ENCODE measurements at regions not wholly inside any gene's neighbourhood (a gene's known extent, or its start where the extent isn't known, plus 50 kb on each side); places are given as distances from the start of the nearest gene placed in this dataset.
A peak's percentile ranks its signal among the peaks of the same experiment; 100 is the strongest.

DNA sequence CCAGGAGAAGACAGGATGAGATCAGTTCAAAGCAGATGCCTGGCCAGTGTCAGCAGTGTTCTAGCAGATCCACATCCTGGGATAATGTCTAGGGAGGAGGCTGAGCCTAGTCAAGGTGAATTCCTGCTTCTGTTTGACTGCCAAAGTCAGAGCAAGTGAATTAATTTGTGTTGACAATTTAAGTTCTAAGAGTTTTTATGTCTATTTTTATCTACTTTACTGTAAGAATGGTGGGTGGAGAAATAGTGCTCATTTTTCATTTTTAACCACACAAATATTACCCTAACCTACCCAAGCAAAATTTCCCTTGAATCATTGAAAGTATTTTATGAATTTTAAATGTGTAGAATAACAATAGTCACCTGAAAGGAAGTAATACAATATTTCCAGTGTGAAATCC lies 207.6 kb upstream of the SLC10A2 start:
- no peak for DNase-seq (ENCODE audit: low spot score)

- DNase-seq (ENCODE audit: low spot score), result no peak
Observed at GRCh38 chr13:103272770-103273169, 206.6 kb upstream of the SLC10A2 start.

DNA sequence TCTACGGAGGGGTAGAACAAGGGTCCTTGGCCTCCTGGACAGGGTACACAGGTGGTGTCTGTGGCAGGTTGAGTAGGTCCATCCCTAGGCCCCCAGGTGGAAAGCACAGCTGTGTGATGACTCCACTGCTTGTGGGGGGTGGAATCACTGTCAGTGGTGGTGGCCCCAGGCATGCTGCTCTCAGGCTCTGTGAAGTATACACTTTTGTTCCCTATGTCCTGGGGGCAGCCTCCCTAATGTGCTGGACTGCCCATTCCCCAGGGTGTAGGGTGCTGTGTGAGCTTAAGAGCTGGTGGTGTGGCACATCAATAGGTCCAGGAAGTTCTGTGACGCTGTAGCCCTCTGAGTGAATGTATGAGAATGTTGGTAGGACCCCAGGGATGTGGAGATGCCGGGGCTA lies 197.2 kb upstream of the SLC10A2 start:
- no peak for DNase-seq (ENCODE audit: low spot score)

DNA sequence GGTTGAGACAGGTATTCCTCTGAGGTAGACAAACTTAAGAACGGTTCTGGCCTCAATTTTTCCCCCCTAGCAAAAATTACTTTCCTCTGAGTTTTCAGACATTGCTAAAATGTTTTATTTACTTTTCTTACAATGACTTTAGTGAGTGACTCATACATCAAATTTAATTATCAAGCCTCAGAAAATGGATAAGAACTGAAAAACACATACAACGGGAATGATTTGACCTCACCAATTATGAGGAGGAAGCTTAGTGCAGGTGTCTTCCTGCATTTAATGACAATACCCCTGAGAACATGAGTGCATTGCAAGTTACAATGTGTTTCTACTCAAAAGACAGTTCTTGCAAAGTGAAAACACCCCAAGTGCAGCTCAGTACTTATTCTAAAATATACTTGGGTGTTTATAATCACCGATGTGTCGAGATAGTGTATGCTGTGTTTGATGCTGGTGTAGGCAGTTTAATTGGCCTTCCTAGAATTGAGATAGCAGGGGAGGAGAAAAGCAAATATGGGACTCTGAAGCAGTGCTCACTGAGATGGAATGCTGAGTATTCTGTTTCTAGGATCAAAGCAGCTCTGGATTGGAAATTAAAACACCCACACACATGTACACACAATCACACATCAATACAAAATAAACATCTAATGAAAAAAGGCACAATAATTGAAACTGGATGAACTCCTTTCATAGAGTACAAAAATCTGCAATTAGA lies 189.5 kb upstream of the SLC10A2 start:
- DNase-seq (ENCODE audit: low spot score), result no peak

DNA sequence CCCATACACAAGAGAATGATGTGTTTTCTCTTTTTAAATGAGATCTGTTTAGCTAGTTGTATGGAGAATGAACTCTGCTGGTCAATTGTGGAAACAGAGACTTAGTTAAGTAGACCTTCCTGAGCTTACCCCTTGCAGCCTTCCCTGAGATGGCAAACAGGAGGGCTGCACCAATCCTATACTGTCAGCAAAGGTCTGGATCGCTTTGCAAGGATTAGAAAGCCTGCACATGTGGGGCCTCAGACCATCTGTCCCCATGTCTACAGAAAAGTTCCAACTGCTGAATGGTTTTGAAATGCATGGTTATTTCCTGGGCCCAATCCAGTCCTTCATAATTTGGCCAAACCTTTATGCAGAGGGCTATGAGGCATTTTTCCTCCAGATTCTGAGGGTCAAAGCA lies 183.9 kb upstream of the SLC10A2 start:
- peak; percentile 32 for DNase-seq (ENCODE audit: low spot score)

GRCh38 chr13:103246581-103247200 lies 180.5 kb upstream of the SLC10A2 start:
- no peak for DNase-seq (ENCODE audit: low spot score)

DNA sequence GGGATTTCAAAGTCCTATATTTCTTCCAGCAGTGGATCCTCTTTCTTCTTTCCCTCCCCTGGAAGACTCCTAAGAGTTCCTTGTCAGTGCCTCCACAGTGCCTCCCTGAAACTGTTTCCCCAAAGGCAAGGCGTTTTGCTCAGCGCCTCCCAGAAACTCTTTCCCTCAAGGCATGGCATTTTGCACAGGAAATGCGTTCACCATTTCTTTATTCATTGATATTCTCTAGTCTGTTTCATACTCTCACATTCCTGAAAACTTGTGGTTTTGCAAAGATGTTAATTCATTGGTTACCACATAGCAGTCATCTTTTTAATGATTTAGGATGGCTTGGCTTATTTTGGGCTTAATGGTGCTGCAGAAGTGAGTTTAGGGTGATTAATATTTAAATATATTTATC lies 177.3 kb upstream of the SLC10A2 start:
- no peak for DNase-seq (ENCODE audit: low spot score)

DNA sequence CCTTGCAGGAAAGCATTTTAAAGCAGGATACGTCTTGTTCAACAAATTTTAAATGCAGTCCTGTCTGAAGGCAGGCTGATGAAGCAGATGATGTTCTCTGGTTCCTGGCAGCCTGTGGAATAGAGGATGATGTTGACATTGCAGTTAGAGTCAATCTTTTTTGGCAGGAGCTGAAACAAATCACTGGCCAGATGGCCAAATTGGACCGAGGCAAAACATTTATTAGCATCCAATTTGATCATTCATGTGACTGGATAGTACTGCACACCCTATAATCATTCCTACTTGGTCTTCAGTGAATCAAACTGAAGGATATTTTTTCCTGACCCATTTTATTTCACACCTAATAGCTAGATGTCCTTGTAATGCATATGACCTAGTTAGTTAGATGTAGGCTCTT lies 172.2 kb upstream of the SLC10A2 start:
- peak; percentile 51 for DNase-seq (ENCODE audit: low spot score)

DNA sequence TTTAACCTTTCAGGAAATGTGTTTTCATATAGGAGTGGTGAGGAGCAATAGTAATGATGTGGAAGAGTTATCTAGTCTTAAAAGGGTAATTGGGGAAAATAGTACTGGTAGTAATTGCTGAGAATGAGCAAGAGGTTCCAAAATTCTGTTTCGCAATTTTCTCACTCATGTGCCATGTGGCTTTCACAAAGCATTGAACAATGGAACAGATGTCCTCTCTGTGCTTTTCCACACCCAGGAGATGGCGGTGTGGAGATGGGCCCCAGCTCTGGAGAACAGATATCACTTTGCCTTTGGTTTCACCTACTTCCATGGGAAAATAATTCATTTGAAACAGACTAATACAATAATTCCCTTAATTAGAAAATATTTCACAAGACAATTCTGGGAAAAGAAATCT lies 170.0 kb upstream of the SLC10A2 start:
- no peak for DNase-seq (ENCODE audit: low spot score)

GRCh38 chr13:103229674-103230073 lies 163.5 kb upstream of the SLC10A2 start:
- no peak for DNase-seq (ENCODE audit: low spot score)

DNA sequence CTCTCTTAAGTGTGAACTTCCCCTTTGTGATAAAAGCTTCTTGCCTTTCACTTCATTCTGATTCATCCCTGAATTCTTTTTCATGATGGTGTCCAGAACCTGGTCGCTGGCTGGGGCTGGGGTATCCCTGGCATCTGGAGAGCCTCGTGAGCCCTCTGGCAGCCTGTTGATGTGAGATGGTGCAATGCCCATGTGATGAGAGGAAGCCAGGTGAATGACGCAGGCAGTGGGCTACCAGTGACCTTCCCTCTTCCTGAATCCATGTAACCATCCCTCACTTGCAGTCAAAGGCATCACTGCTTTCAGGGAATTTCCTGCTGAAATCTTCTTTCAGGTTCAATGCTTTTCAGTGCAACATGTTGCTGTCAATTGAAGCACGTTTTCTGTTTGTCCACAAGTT lies 158.6 kb upstream of the SLC10A2 start:
- DNase-seq (ENCODE audit: low spot score), result no peak

GRCh38 chr13:103222683-103223082 lies 156.5 kb upstream of the SLC10A2 start:
- no peak for DNase-seq (ENCODE audit: low spot score)

GRCh38 chr13:103218253-103218652 lies 152.0 kb upstream of the SLC10A2 start:
- no peak for DNase-seq (ENCODE audit: low spot score)

DNA sequence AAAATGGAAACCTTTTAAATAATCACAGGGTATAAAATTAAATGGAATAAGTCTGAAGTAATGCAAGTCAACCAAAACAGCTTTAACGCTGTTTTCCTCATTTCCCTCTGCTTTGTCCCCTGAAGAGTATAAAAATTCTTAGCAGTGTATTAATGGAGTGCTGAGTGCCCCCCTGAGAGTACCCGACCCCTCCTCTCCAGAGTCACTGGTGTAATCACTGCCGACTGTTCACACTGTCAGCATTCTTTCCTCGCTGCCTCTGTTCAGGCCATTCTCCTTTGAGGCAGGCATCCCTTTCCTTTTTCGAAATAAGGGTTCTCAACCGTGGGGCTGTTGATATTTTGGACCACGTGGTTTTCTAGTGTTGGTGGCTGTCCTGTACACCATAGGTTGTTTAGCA lies 146.9 kb upstream of the SLC10A2 start:
- no peak for DNase-seq (ENCODE audit: low spot score)

- DNase-seq (ENCODE audit: low spot score), result no peak
Observed at GRCh38 chr13:103210348-103210747, 144.1 kb upstream of the SLC10A2 start.

DNA sequence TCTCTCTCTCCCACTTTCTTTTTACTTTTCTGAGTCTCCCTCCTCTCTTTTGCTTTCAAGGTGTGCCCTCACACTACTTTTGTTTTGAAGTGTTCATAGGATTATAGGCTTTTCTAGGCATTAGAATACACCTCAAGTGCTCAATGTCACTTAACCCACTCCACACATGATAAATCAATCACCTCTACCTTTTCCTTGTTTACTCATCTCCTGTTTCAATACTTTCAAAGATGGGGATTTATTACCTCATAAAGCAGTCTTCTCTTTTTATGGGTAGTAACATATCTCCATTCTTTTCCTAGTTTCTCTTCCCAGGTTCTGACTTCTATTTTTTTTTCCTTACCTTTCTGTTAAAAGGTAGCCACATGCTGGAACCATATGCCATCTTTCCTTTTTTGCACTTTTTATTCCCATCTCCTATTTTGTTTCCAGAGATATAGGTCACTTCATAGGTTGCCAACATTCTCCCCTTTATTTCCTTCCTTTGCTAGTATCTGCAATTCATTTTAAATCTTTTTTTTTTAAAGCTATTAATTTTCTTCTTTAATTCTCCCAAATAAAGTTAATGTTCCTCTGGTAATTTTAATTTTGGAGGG lies 137.6 kb upstream of the SLC10A2 start:
- peak; percentile 81 for DNase-seq (ENCODE audit: low spot score)

DNA sequence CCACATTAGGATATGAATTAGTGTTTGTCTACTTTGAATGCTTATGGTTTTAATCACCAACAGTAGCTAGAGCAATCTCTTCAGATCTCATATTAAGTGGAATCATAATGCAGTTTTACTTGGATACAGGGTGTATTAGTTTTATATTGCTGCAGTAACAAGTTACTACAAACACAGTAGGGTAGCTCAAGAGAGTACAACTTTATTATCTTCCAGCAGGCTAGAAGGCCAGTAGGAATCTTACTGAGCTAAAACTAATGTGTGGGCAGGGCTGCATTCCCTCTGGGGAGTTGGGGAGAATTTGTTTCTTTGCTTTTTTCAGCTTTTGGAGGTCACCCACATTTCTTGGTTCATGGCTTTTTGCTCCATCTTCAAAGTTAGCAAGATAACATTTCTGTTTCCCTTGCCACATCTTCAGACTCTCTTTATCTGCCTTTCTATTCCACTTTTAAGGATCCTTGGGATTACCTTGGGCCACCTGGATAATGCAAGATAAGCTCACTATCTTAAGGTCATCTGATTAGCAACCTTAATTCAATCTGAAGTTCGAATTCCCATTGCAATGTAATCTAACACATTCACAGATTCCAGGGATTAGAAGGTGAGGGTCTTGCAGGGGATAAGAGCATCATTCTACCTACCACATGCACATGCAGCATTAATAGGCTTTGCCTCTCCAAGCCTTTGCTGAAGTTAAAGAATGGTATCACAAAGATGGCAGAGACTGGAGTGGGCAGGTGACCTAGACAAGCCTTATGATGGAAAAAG lies 134.1 kb upstream of the SLC10A2 start:
- DNase-seq (ENCODE audit: low spot score), result no peak

- DNase-seq (ENCODE audit: low spot score), result no peak
Observed at GRCh38 chr13:103199380-103200088, 133.3 kb upstream of the SLC10A2 start.

DNA sequence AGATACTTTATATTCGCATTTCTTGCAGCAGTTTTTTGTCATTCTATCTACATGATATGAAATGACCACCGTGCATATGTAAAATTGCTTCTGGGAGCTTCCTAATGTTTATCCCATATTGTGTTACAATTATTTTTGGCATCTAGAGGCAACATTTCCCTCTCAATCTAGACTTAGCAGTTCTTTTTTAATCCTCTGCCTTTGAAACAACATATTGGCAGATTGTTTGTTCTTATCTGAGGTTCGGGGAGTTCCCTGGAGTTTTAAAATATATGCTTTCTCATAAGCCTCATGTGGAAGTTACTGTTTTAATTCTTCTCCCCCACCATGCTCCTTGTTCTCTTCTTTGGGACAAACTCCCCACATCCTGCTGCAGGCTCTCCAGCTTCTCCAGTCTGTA lies 130.1 kb upstream of the SLC10A2 start:
- DNase-seq (ENCODE audit: low spot score), result no peak

DNA sequence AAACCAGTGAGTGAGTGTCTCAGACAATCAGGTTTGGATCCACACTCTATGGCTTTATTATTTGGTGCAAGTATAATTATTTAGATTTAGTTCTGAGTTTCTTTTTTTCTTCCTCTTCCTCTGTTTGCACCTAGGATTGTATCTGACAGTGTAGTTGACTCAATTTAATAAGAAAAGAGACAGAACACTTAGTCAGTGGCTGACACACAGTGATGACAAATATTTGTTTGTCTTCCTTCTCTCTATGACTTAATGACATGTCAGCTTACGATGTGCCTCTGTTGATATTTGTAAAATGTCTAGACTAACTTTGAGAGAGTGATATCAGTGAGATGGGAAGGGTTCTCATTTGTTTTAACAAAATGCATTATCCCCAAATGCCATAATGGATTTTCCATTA lies 129.5 kb upstream of the SLC10A2 start:
- no peak for DNase-seq (ENCODE audit: low spot score)

- DNase-seq (ENCODE audit: low spot score), result no peak
Observed at GRCh38 chr13:103194871-103195270, 128.7 kb upstream of the SLC10A2 start.

DNA sequence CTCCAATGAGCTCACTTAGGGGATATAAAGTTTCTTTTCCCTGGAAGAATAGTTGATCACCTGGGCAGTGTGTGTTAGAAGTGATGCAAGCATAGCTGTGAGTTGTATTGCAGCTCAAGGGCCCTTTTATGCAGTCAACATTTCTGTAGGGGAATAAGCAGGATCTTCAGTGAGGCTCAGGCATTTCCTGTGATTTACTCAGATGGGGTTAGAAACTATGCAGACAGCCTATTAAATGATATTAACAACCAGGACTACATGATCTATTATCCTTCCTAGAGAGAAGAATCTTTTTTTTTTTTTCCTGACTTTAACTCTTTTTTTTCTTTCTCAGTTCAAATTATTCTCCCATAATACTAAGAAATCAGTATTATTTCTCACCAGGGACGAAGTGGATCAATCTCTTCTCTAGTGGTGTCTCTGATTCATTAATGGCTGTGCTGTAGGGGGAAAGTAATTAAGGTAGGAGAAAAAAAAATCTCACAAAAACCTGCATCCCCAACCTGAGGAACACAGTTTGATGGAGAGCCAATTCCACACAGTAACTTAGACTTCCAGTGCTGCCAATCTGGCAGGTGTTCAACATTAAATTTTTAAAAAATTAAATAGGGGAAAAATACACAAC lies 126.4 kb upstream of the SLC10A2 start:
- no peak for DNase-seq (ENCODE audit: low spot score)

Measured in cerebellar cortex (tissue), 1 donor.